Fibroblast of lung (primary cell): ENCODE measurements at regions not wholly inside any gene's neighbourhood (a gene's known extent, or its start where the extent isn't known, plus 50 kb on each side); places are given as distances from the start of the nearest gene placed in this dataset.

Source experiments
- DNase-seq, 2 donors: peaks; one replicate each; pipeline versions ENCODE4 v3.0.0 to v3.0.0-alpha.2; 2010; ENCODE audit warnings: low read depth in 2 of 2
- H2AFZ ChIP-seq: 2 replicates; pipeline ENCODE4 v1.5.1; 2012; ENCODE audit warnings: low read length, control low read depth, inconsistent platforms
- H3K27ac ChIP-seq: 2 replicates; pipeline ENCODE4 v1.5.1; 2011; ENCODE audit warnings: low read length, control low read depth; ENCODE audit not compliant: insufficient read depth
- H3K27me3 ChIP-seq: 2 replicates; pipeline ENCODE4 v1.5.1; 2011; ENCODE audit warnings: mild to moderate bottlenecking, low read length; ENCODE audit not compliant: control insufficient read depth, insufficient read depth
- H3K36me3 ChIP-seq: 2 replicates; pipeline ENCODE4 v1.5.1; 2011; ENCODE audit warnings: low read length; ENCODE audit not compliant: control insufficient read depth, insufficient read depth
- H3K4me1 ChIP-seq: 2 replicates; pipeline ENCODE4 v1.5.1; 2011; ENCODE audit warnings: low read length; ENCODE audit not compliant: control insufficient read depth, insufficient read depth; ENCODE audit errors: extremely low read depth
- H3K4me2 ChIP-seq: 2 replicates; pipeline ENCODE4 v1.5.1; 2011; ENCODE audit warnings: low read length, control low read depth; ENCODE audit not compliant: insufficient read depth; ENCODE audit errors: extremely low read depth
- H3K4me3 ChIP-seq, 4 experiments: fragments of 200-600 bp in 1 of 4; sonication (generic) in 1 of 4; replicated peaks in 1 of 4; 2 replicates each; pipeline ENCODE4 v1.5.1; 2011 to 2016; ENCODE audit warnings: low read length in 4 of 4, low read depth in 3 of 4, mild to moderate bottlenecking in 3 of 4, control low read depth in 2 of 4, inconsistent platforms in 1 of 4, mixed read lengths in 1 of 4; ENCODE audit not compliant: insufficient read depth in 1 of 4; ENCODE audit errors: control extremely low read depth in 1 of 4
- H3K79me2 ChIP-seq: 2 replicates; pipeline ENCODE4 v1.5.1; 2012; ENCODE audit warnings: mild to moderate bottlenecking, low read length, inconsistent platforms; ENCODE audit not compliant: control insufficient read depth, insufficient read depth
- H3K9ac ChIP-seq: 2 replicates; pipeline ENCODE4 v1.5.1; 2011; ENCODE audit warnings: mild to moderate bottlenecking, low read length, control low read depth; ENCODE audit not compliant: insufficient read depth
- H3K9me3 ChIP-seq: 2 replicates; pipeline ENCODE4 v1.5.1; 2012; ENCODE audit warnings: low read depth, low read length; ENCODE audit not compliant: control insufficient read depth, insufficient read depth
- H4K20me1 ChIP-seq: 2 replicates; pipeline ENCODE4 v1.5.1; 2011; ENCODE audit warnings: low read length; ENCODE audit not compliant: control insufficient read depth, insufficient read depth; ENCODE audit errors: extremely low read depth
- EZH2 ChIP-seq: IDR thresholded peaks from 2 replicates; pipeline ENCODE4 v1.5.1; 2012; ENCODE audit warnings: low read length, control low read depth, mild to moderate bottlenecking; ENCODE audit errors: missing control alignments
- TF ChIP-seq, protein P1 (sequence below), 2 donors: IDR thresholded peaks in 1 of 2; conservative IDR thresholded peaks in 1 of 2; 1 replicate in 1 of 2; 2 replicates in 1 of 2; pipeline ENCODE4 v1.5.1; 2011 to 2012; ENCODE audit warnings: low read length in 2 of 2, control low read depth in 1 of 2, inconsistent platforms in 1 of 2, low read depth in 1 of 2, mild to moderate bottlenecking in 1 of 2

GRCh38 chr1:17941431-17942189, 166.0 kb upstream of the IGSF21 start:
- no peaks in the 10 kb centered on the region for H3K27me3 ChIP-seq
- H3K36me3 ChIP-seq = no peaks in the 10 kb centered on the region
- H3K4me2 ChIP-seq = no peak overlapping the region
- H2AFZ ChIP-seq = no peak overlapping the region
- H3K27ac ChIP-seq = no peak overlapping the region
- no peaks in the 10 kb centered on the region for H3K9me3 ChIP-seq
- DNase-seq = no peak
- H3K4me1 ChIP-seq = no peaks in the 10 kb centered on the region
- H3K79me2 ChIP-seq = no peaks in the 10 kb centered on the region
- no peak overlapping the region for H3K9ac ChIP-seq
- TF ChIP-seq EZH2 = no peak
- TF ChIP-seq, protein P1, sequence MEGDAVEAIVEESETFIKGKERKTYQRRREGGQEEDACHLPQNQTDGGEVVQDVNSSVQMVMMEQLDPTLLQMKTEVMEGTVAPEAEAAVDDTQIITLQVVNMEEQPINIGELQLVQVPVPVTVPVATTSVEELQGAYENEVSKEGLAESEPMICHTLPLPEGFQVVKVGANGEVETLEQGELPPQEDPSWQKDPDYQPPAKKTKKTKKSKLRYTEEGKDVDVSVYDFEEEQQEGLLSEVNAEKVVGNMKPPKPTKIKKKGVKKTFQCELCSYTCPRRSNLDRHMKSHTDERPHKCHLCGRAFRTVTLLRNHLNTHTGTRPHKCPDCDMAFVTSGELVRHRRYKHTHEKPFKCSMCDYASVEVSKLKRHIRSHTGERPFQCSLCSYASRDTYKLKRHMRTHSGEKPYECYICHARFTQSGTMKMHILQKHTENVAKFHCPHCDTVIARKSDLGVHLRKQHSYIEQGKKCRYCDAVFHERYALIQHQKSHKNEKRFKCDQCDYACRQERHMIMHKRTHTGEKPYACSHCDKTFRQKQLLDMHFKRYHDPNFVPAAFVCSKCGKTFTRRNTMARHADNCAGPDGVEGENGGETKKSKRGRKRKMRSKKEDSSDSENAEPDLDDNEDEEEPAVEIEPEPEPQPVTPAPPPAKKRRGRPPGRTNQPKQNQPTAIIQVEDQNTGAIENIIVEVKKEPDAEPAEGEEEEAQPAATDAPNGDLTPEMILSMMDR (conservative IDR thresholded peaks at IDR 0.05 in 1 of 2, IDR thresholded peaks at IDR 0.05 in 1 of 2; ENCODE audit: low read depth in 1 of 2, low read length in 2 of 2) = no peak
- H3K4me3 ChIP-seq = no peak overlapping the region
- H4K20me1 ChIP-seq = no peaks in the 10 kb centered on the region

DNA sequence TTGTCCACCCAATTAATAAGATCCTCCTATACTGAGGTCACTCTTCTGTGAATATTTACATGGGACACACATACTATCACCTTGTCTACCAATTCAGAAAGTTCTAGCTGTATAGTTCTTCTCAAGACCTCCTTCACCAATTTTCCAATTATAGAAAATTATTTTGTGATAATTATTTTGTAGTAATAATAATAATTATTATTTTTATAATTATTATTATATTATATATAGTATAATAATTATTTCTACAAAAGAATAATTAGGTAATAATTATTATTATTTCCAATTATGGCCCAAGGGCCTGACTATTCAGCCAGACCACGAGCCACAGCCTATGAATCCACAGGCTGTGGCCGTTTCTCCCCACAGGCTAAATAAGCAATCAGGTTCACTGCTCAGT, 164.1 kb upstream of the IGSF21 start:
- Histone ChIP-seq H3K9ac (no peak overlapping the region), H2AFZ (no peak overlapping the region), H3K4me2 (no peak overlapping the region), H3K4me3 (no peak overlapping the region), H3K27me3 (no peaks in the 10 kb centered on the region), H3K27ac (no peak overlapping the region), H3K36me3 (no peaks in the 10 kb centered on the region), H3K4me1 (no peaks in the 10 kb centered on the region), H3K79me2 (no peaks in the 10 kb centered on the region), H3K9me3 (no peaks in the 10 kb centered on the region), H4K20me1 (no peaks in the 10 kb centered on the region)
- TF ChIP-seq EZH2 = no peak
- TF ChIP-seq, protein P1 (conservative IDR thresholded peaks at IDR 0.05 in 1 of 2, IDR thresholded peaks at IDR 0.05 in 1 of 2; ENCODE audit: low read depth in 1 of 2, low read length in 2 of 2) = no peak
- DNase-seq = no peak

GRCh38 chr1:17944646-17945045, 163.0 kb upstream of the IGSF21 start:
- H3K36me3 ChIP-seq = no peaks in the 10 kb centered on the region
- no peak for DNase-seq
- no peak overlapping the region for H2AFZ ChIP-seq
- H3K4me3 ChIP-seq = no peak overlapping the region
- H3K4me2 ChIP-seq = no peak overlapping the region
- H3K4me1 ChIP-seq = no peaks in the 10 kb centered on the region
- no peak for TF ChIP-seq EZH2
- TF ChIP-seq, protein P1 (conservative IDR thresholded peaks at IDR 0.05 in 1 of 2, IDR thresholded peaks at IDR 0.05 in 1 of 2; ENCODE audit: low read depth in 1 of 2, low read length in 2 of 2) = no peak
- H3K9ac ChIP-seq = no peak overlapping the region
- H3K79me2 ChIP-seq = no peaks in the 10 kb centered on the region
- H3K9me3 ChIP-seq = no peaks in the 10 kb centered on the region
- no peaks in the 10 kb centered on the region for H3K27me3 ChIP-seq
- H3K27ac ChIP-seq = no peak overlapping the region
- H4K20me1 ChIP-seq = no peaks in the 10 kb centered on the region
